WTC11 (cell line): ENCODE measurements at regions not wholly inside any gene's neighbourhood (a gene's known extent, or its start where the extent isn't known, plus 50 kb on each side); places are given as distances from the start of the nearest gene placed in this dataset.

Experiments
- ATAC-seq: fragments of 200-7000 bp; cut with Tn5 transposase; 2 replicates; pipeline ENCODE4 v1.10.0; 2021; ENCODE audit warnings: mild to moderate bottlenecking, moderate library complexity
- CTCF ChIA-PET: fragments of 300-600 bp; sonication (Branson Sonifier 250); formaldehyde crosslinking; loops from one replicate; lab custom pipeline; 2021; ENCODE audit warnings: antibody characterized with exemption; lab: Charles Lee
- POLR2A ChIA-PET: fragments of 350-600 bp; sonication (Branson Sonifier 250); formaldehyde crosslinking; loops from one replicate; lab custom pipeline; 2021; ENCODE audit warnings: antibody characterized with exemption; lab: Charles Lee
- DNase-seq: peaks from one replicate; pipeline ENCODE4 v3.0.0; 2021; ENCODE audit warnings: low spot score
- H3K27ac Mint-ChIP-seq: 2 replicates; pipeline ENCODE4 v1.8.0; 2021; ENCODE audit warnings: mixed read lengths
- H3K27me3 Mint-ChIP-seq: 2 replicates; pipeline ENCODE4 v1.8.0; 2021; ENCODE audit warnings: low read depth, mild to moderate bottlenecking, moderate library complexity, mixed read lengths
- H3K36me3 Mint-ChIP-seq: 2 replicates; pipeline ENCODE4 v1.8.0; 2021; ENCODE audit warnings: mixed read lengths
- H3K4me1 Mint-ChIP-seq: 2 replicates; pipeline ENCODE4 v1.8.0; 2022; ENCODE audit warnings: mixed read lengths
- H3K4me3 Mint-ChIP-seq: 2 replicates; pipeline ENCODE4 v1.8.0; 2021; ENCODE audit warnings: mild to moderate bottlenecking, moderate library complexity, mixed read lengths
- H3K9me3 Mint-ChIP-seq: 2 replicates; pipeline ENCODE4 v1.8.0; 2021; ENCODE audit warnings: mixed read lengths
- AFF4 ChIP-seq: sonication (generic); formaldehyde crosslinking; IDR thresholded peaks from 2 replicates; pipeline ENCODE4 v1.8.1; 2023; ENCODE audit warnings: mild to moderate bottlenecking, missing genetic modification reagents, borderline replicate concordance
- ATF3 ChIP-seq: sonication (generic); formaldehyde crosslinking; conservative IDR thresholded peaks from 2 replicates; pipeline ENCODE4 v1.8.1; 2022; ENCODE audit warnings: mild to moderate bottlenecking, missing genetic modification reagents
- CBFB ChIP-seq: sonication (generic); formaldehyde crosslinking; IDR thresholded peaks from 2 replicates; pipeline ENCODE4 v1.8.1; 2022; ENCODE audit warnings: mild to moderate bottlenecking, low read depth, missing genetic modification reagents
- CREM ChIP-seq: sonication (generic); formaldehyde crosslinking; IDR thresholded peaks from 2 replicates; pipeline ENCODE4 v1.8.1; 2022; ENCODE audit warnings: mild to moderate bottlenecking, missing genetic modification reagents, moderate library complexity
- CTCF ChIP-seq: fragments of 200-600 bp; IDR thresholded peaks from 2 replicates; pipeline ENCODE4 v1.8.0; 2022; ENCODE audit warnings: antibody characterized with exemption
- JUN ChIP-seq: sonication (generic); formaldehyde crosslinking; IDR thresholded peaks from 2 replicates; pipeline ENCODE4 v1.8.0; 2023; ENCODE audit warnings: mild to moderate bottlenecking, missing genetic modification reagents
- NFYB ChIP-seq: sonication (generic); formaldehyde crosslinking; conservative IDR thresholded peaks from 2 replicates; pipeline ENCODE4 v1.8.0; 2022; ENCODE audit warnings: low read depth, missing genetic modification reagents
- PRRX2 ChIP-seq: fragments of 250-450 bp; sonication (Bioruptor Pico); IDR thresholded peaks from 2 replicates; pipeline ENCODE4 v1.8.0; 2021; ENCODE audit warnings: mild to moderate bottlenecking
- ZBTB21 ChIP-seq: sonication (generic); formaldehyde crosslinking; IDR thresholded peaks from 2 replicates; pipeline ENCODE4 v1.8.1; 2023; ENCODE audit warnings: mild to moderate bottlenecking, missing genetic modification reagents, borderline replicate concordance
- ZNF121 ChIP-seq: sonication (generic); formaldehyde crosslinking; IDR thresholded peaks from 2 replicates; pipeline ENCODE4 v1.8.0; 2023; ENCODE audit warnings: missing genetic modification reagents
- ZNF317 ChIP-seq: sonication (generic); formaldehyde crosslinking; IDR thresholded peaks from 2 replicates; pipeline ENCODE4 v1.8.1; 2023; ENCODE audit warnings: low read depth, mild to moderate bottlenecking, moderate library complexity, missing genetic modification reagents, borderline replicate concordance
- ZNF396 ChIP-seq: fragments of 250-450 bp; sonication (Bioruptor Pico); IDR thresholded peaks from 2 replicates; pipeline ENCODE4 v1.8.0; 2021; ENCODE audit warnings: mild to moderate bottlenecking, moderate library complexity, borderline replicate concordance

- DNase-seq = no peak
- Mint-ChIP-seq H3K4me1 (peaks cover 6% of the 10 kb centered on the region), H3K27me3 (no peaks in the 10 kb centered on the region), H3K27ac (no peak overlapping the region), H3K36me3 (no peaks in the 10 kb centered on the region), H3K9me3 (no peaks in the 10 kb centered on the region), H3K4me3 (no peak overlapping the region)
- ChIA-PET POLR2A (no interaction called here), CTCF (no interaction called here)
- TF ChIP-seq CBFB (CRISPR knock-in tag) = no peak
- no peak for TF ChIP-seq ATF3
- TF ChIP-seq PRRX2 (CRISPR knock-in tag) = no peak
- no peak for TF ChIP-seq ZNF317 (CRISPR knock-in tag)
- ATAC-seq = no peak
Observed at GRCh38 chrX:64097891-64098290, 107.6 kb downstream of the AMER1 start.

GRCh38 chrX:64093761-64094160, 111.7 kb downstream of the AMER1 start:
- POLR2A ChIA-PET = no interaction called here
- TF ChIP-seq CTCF (0 out of 2 replicates have a peak, but pooled peaks have one; percentile 18), JUN (CRISPR knock-in tag) (no peak), ZBTB21 (no peak), CREM (CRISPR knock-in tag) (no peak), AFF4 (CRISPR knock-in tag) (no peak), ZNF121 (CRISPR knock-in tag) (no peak), NFYB (CRISPR knock-in tag) (no peak), ZNF396 (CRISPR knock-in tag) (no peak)
- Mint-ChIP-seq H3K36me3 (no peaks in the 10 kb centered on the region), H3K4me1 (peaks cover 6% of the 10 kb centered on the region), H3K27ac (no peak overlapping the region), H3K4me3 (no peak overlapping the region), H3K9me3 (peaks cover 12% of the 10 kb centered on the region), H3K27me3 (no peaks in the 10 kb centered on the region; the same call in 1 of the 2 replicates)
- CTCF ChIA-PET = interaction anchor here (0.7 to 1.8 kb wide), 12 partner anchors 8 to 792 kb away, joined by 3 to 11 read pairs (median 4); partner anchors contain the start of gene AMER1
- ATAC-seq (peak; percentile 83), DNase-seq (peak; percentile 12)
